GM12878 (cell line): ENCODE measurements at regions not wholly inside any gene's neighbourhood (a gene's known extent, or its start where the extent isn't known, plus 50 kb on each side); places are given as distances from the start of the nearest gene placed in this dataset.

Experiments used
- ATAC-seq: fragments of 200-7000 bp; cut with Tn5 transposase; 3 replicates; pipeline ENCODE4 v1.9.1; 2020; ENCODE audit warnings: mild to moderate bottlenecking, moderate library complexity
- BruUV-seq: library from RNA; stranded (reverse); fragments of 400-500 nt; replicated peaks from 2 replicates; lab custom pipeline; 2021; lab: Mats Ljungman, UMichigan
- CTCF ChIA-PET: fragments of 300-600 bp; sonication (Branson Sonifier 250); formaldehyde crosslinking; extraction: SDS; loops from one replicate; lab custom pipeline; 2021; ENCODE audit warnings: inconsistent platforms; lab: Yijun Ruan, JAX
- POLR2A ChIA-PET: fragments of 350-600 bp; formaldehyde crosslinking; extraction: SDS; loops from one replicate; lab custom pipeline; 2021; ENCODE audit warnings: inconsistent platforms; lab: Charles Lee
- RAD21 ChIA-PET: fragments of 300-600 bp; sonication (Branson Sonifier 250); formaldehyde crosslinking; loops from one replicate; lab custom pipeline; 2023; ENCODE audit warnings: antibody characterized with exemption; ENCODE audit not compliant: unreplicated experiment; lab: Charles Lee
- SMC1A ChIA-PET: fragments of 300-600 bp; sonication (Branson Sonifier 250); formaldehyde crosslinking; loops from one replicate; lab custom pipeline; 2023; ENCODE audit not compliant: unreplicated experiment, uncharacterized antibody; lab: Charles Lee
- DNase-seq: peaks from one replicate; pipeline ENCODE4 v3.0.0-alpha.2; 2011; ENCODE audit warnings: low read depth, low spot score
- FAIRE-seq: peaks from 3 replicates; lab custom pipeline; 2011; peaks lifted over from hg19 to GRCh38; lab: Jason Lieb, UNC
- H2AFZ ChIP-seq: 2 replicates; pipeline ENCODE4 v1.6.0; 2011; ENCODE audit warnings: low read depth, low read length, control low read depth; ENCODE audit not compliant: control insufficient read depth
- H3K27ac ChIP-seq: 2 replicates; pipeline ENCODE4 v1.5.1; 2011; ENCODE audit warnings: control low read depth; ENCODE audit not compliant: control insufficient read depth, insufficient read depth
- H3K27me3 ChIP-seq, 2 experiments: replicated peaks in 1 of 2; 2 replicates each; pipeline versions ENCODE4 v1.6.0 to v1.6.1; 2011; ENCODE audit warnings: low read length in 1 of 2; ENCODE audit not compliant: control insufficient read depth in 2 of 2, insufficient read depth in 2 of 2
- H3K36me3 ChIP-seq, 2 experiments: 2 replicates each; pipeline ENCODE4 v1.5.1; 2011; ENCODE audit warnings: low read length in 1 of 2; ENCODE audit not compliant: control insufficient read depth in 2 of 2, insufficient read depth in 2 of 2
- H3K4me1 ChIP-seq: 2 replicates; pipeline ENCODE4 v1.6.1; 2011; ENCODE audit warnings: mild to moderate bottlenecking, low read length, moderate library complexity, mixed read lengths; ENCODE audit not compliant: control insufficient read depth, insufficient read depth
- H3K4me2 ChIP-seq: 2 replicates; pipeline ENCODE4 v1.6.0; 2011; ENCODE audit warnings: control low read depth; ENCODE audit not compliant: control insufficient read depth, insufficient read depth
- H3K4me3 ChIP-seq: fragments of 200-600 bp; sonication (generic); 2 replicates; pipeline ENCODE4 v1.5.1; 2016
- H3K79me2 ChIP-seq: 2 replicates; pipeline ENCODE4 v1.6.0; 2011; ENCODE audit warnings: low read length; ENCODE audit not compliant: control insufficient read depth, insufficient read depth
- H3K9ac ChIP-seq: 2 replicates; pipeline ENCODE4 v1.8.0; 2011; ENCODE audit warnings: low read length, control low read depth, mixed read lengths; ENCODE audit not compliant: control insufficient read depth, insufficient read depth
- H3K9me3 ChIP-seq: replicated peaks from 3 replicates; pipeline ENCODE4 v1.5.1; 2011; ENCODE audit warnings: mild to moderate bottlenecking, low read length; ENCODE audit not compliant: control insufficient read depth, insufficient read depth
- H4K20me1 ChIP-seq: 2 replicates; pipeline ENCODE4 v1.6.0; 2011; ENCODE audit not compliant: control insufficient read depth, insufficient read depth
- FOXM1 ChIP-seq: IDR thresholded peaks from 2 replicates; pipeline ENCODE4 v1.6.1; 2012; ENCODE audit warnings: low read depth, mild to moderate bottlenecking, inconsistent platforms, low read length, moderate library complexity
- HDGF ChIP-seq: fragments of 450-650 bp; IDR thresholded peaks from 2 replicates; pipeline ENCODE4 v1.6.1; 2016; ENCODE audit warnings: antibody characterized with exemption
- RAD21 ChIP-seq: IDR thresholded peaks from 2 replicates; pipeline ENCODE4 v1.6.1; 2011; ENCODE audit warnings: mild to moderate bottlenecking, low read depth, low read length, moderate library complexity; ENCODE audit not compliant: insufficient read depth
- RELA ChIP-seq: fragments of 450-650 bp; IDR thresholded peaks from 2 replicates; pipeline ENCODE4 v1.8.0; 2014; ENCODE audit warnings: borderline replicate concordance; ENCODE audit not compliant: partially characterized antibody
- STAT1 ChIP-seq: fragments of 450-650 bp; conservative IDR thresholded peaks from 2 replicates; pipeline ENCODE4 v1.6.1; 2014; ENCODE audit warnings: antibody characterized with exemption, mild to moderate bottlenecking
- TBL1XR1 ChIP-seq: IDR thresholded peaks from 2 replicates; pipeline ENCODE4 v1.6.1; 2012; ENCODE audit warnings: low read depth, low read length, improper control_type of control experiment
- WGBS: methylation state at CpG from one replicate; pipeline ENCODE4 v1.1.6; 2016; ENCODE audit warnings: low lambda C conversion rate; ENCODE audit not compliant: insufficient replicate concordance, insufficient coverage; ENCODE audit errors: missing lambda C conversion rate; 5-methylcytosine and 5-hydroxymethylcytosine counted together
- in situ Hi-C: fragments of 300-500 bp; cut with MboI; formaldehyde crosslinking; loops from 9 replicates; pipeline ENCODE4 v1.14.3; 2018; ENCODE audit warnings: mixed read lengths
- intact Hi-C: fragments of 100-400 bp; cut with micrococcal nuclease; formaldehyde crosslinking; loops from one replicate; pipeline ENCODE4 v1.14.2; 2022; ENCODE audit not compliant: unreplicated experiment
- TF ChIP-seq, protein P1 (sequence below): fragments of 150-350 bp; IDR thresholded peaks from 2 replicates; pipeline ENCODE4 v1.6.1; 2016; ENCODE audit warnings: low read depth, low read length
- TF ChIP-seq, protein P2 (sequence below): IDR thresholded peaks from 2 replicates; pipeline ENCODE4 v1.6.1; 2012; ENCODE audit warnings: mild to moderate bottlenecking, low read depth, low read length
- TF ChIP-seq, protein P3 (sequence below): fragments of 450-650 bp; formaldehyde crosslinking; IDR thresholded peaks from 2 replicates; pipeline ENCODE4 v1.5.0; 2022; ENCODE audit warnings: mild to moderate bottlenecking, missing genetic modification characterization
- TF ChIP-seq, protein P4 (sequence below): fragments of 150-350 bp; IDR thresholded peaks from 2 replicates; pipeline ENCODE4 v1.6.1; 2014; ENCODE audit warnings: mild to moderate bottlenecking, low read depth, low read length

DNA sequence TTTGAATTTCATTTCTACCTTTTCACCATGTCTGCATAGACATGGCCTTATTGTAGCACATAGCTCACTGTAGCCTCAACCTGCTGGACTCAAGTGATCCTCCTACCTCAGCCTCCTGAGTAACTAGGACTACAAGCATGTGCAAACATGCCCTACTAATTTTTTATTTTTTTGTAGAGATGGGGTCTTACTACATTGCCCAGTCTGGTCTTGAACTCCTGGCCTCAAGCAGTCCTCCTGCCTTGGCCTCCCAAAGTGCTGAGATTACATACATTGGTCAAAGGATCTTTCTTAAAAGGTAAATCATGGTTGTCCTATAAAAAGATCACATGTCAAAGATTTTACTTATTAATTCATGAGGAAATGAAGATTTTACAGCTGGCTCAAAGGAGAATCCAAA lies 57.2 kb upstream of the GOLGA8B start (continued):
- TF ChIP-seq, protein P1, sequence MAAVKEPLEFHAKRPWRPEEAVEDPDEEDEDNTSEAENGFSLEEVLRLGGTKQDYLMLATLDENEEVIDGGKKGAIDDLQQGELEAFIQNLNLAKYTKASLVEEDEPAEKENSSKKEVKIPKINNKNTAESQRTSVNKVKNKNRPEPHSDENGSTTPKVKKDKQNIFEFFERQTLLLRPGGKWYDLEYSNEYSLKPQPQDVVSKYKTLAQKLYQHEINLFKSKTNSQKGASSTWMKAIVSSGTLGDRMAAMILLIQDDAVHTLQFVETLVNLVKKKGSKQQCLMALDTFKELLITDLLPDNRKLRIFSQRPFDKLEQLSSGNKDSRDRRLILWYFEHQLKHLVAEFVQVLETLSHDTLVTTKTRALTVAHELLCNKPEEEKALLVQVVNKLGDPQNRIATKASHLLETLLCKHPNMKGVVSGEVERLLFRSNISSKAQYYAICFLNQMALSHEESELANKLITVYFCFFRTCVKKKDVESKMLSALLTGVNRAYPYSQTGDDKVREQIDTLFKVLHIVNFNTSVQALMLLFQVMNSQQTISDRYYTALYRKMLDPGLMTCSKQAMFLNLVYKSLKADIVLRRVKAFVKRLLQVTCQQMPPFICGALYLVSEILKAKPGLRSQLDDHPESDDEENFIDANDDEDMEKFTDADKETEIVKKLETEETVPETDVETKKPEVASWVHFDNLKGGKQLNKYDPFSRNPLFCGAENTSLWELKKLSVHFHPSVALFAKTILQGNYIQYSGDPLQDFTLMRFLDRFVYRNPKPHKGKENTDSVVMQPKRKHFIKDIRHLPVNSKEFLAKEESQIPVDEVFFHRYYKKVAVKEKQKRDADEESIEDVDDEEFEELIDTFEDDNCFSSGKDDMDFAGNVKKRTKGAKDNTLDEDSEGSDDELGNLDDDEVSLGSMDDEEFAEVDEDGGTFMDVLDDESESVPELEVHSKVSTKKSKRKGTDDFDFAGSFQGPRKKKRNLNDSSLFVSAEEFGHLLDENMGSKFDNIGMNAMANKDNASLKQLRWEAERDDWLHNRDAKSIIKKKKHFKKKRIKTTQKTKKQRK = no peak
- TF ChIP-seq FOXM1 = no peak
- TF ChIP-seq, all 136 proteins: peak for 0

DNA sequence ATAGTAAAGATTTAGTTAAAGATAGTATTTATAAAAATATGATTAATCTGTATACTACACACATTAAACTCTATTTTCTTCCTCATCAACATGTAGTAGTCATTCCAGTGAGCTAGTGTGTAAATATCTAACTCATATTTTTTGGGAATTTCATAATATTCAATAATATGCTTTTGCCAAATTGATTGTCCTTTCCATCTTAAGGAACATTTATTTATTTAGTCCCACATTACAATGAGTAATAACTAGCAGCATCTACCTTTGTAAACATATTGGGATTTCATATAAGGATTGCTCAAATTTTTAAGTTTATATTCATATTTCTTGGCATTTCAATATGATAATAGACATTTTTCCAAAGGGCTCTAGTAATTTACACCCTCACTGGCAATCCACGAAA lies 53.9 kb upstream of the GOLGA8B start:
- Histone ChIP-seq H3K36me3 (no peaks in the 10 kb centered on the region), H3K27me3 (no peaks in the 10 kb centered on the region), H3K27ac (no peak overlapping the region), H3K4me2 (no peak overlapping the region), H4K20me1 (no peaks in the 10 kb centered on the region), H3K9ac (no peak overlapping the region), H3K4me3 (no peak overlapping the region), H3K79me2 (no peaks in the 10 kb centered on the region), H2AFZ (no peak overlapping the region), H3K9me3 (no peaks in the 10 kb centered on the region), H3K4me1 (no peaks in the 10 kb centered on the region)
- RAD21 ChIA-PET = no interaction called here
- TF ChIP-seq, protein P2, sequence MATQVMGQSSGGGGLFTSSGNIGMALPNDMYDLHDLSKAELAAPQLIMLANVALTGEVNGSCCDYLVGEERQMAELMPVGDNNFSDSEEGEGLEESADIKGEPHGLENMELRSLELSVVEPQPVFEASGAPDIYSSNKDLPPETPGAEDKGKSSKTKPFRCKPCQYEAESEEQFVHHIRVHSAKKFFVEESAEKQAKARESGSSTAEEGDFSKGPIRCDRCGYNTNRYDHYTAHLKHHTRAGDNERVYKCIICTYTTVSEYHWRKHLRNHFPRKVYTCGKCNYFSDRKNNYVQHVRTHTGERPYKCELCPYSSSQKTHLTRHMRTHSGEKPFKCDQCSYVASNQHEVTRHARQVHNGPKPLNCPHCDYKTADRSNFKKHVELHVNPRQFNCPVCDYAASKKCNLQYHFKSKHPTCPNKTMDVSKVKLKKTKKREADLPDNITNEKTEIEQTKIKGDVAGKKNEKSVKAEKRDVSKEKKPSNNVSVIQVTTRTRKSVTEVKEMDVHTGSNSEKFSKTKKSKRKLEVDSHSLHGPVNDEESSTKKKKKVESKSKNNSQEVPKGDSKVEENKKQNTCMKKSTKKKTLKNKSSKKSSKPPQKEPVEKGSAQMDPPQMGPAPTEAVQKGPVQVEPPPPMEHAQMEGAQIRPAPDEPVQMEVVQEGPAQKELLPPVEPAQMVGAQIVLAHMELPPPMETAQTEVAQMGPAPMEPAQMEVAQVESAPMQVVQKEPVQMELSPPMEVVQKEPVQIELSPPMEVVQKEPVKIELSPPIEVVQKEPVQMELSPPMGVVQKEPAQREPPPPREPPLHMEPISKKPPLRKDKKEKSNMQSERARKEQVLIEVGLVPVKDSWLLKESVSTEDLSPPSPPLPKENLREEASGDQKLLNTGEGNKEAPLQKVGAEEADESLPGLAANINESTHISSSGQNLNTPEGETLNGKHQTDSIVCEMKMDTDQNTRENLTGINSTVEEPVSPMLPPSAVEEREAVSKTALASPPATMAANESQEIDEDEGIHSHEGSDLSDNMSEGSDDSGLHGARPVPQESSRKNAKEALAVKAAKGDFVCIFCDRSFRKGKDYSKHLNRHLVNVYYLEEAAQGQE = no peak
- TF ChIP-seq RELA = no peak
- no peak for TF ChIP-seq STAT1
- TF ChIP-seq HDGF = no peak
- TF ChIP-seq RAD21 = no peak
- TF ChIP-seq, protein P3, sequence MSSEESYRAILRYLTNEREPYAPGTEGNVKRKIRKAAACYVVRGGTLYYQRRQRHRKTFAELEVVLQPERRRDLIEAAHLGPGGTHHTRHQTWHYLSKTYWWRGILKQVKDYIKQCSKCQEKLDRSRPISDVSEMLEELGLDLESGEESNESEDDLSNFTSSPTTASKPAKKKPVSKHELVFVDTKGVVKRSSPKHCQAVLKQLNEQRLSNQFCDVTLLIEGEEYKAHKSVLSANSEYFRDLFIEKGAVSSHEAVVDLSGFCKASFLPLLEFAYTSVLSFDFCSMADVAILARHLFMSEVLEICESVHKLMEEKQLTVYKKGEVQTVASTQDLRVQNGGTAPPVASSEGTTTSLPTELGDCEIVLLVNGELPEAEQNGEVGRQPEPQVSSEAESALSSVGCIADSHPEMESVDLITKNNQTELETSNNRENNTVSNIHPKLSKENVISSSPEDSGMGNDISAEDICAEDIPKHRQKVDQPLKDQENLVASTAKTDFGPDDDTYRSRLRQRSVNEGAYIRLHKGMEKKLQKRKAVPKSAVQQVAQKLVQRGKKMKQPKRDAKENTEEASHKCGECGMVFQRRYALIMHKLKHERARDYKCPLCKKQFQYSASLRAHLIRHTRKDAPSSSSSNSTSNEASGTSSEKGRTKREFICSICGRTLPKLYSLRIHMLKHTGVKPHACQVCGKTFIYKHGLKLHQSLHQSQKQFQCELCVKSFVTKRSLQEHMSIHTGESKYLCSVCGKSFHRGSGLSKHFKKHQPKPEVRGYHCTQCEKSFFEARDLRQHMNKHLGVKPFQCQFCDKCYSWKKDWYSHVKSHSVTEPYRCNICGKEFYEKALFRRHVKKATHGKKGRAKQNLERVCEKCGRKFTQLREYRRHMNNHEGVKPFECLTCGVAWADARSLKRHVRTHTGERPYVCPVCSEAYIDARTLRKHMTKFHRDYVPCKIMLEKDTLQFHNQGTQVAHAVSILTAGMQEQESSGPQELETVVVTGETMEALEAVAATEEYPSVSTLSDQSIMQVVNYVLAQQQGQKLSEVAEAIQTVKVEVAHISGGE = no peak
- TF ChIP-seq, protein P4, sequence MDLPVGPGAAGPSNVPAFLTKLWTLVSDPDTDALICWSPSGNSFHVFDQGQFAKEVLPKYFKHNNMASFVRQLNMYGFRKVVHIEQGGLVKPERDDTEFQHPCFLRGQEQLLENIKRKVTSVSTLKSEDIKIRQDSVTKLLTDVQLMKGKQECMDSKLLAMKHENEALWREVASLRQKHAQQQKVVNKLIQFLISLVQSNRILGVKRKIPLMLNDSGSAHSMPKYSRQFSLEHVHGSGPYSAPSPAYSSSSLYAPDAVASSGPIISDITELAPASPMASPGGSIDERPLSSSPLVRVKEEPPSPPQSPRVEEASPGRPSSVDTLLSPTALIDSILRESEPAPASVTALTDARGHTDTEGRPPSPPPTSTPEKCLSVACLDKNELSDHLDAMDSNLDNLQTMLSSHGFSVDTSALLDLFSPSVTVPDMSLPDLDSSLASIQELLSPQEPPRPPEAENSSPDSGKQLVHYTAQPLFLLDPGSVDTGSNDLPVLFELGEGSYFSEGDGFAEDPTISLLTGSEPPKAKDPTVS = no peak
- no peak for TF ChIP-seq TBL1XR1
- no TSS peak for BruUV-seq
- CTCF ChIA-PET = no interaction called here
- POLR2A ChIA-PET = no interaction called here
- WGBS = 7% methylated on average over 1 of the region's 1 CpG
- intact Hi-C loops = no loop called here
- SMC1A ChIA-PET = no interaction called here
- FAIRE-seq (no peak), ATAC-seq (no peak), DNase-seq (no peak)
- in situ Hi-C loops = no loop called here
